Endothelial cell (in vitro differentiated cells): ENCODE measurements at regions not wholly inside any gene's neighbourhood (a gene's known extent, or its start where the extent isn't known, plus 50 kb on each side); places are given as distances from the start of the nearest gene placed in this dataset.

Experiments
- DNase-seq: peaks from one replicate; pipeline ENCODE4 v3.0.0; 2021; ENCODE audit warnings: low spot score
- H3K27ac Mint-ChIP-seq: one replicate; pipeline ENCODE4 v1.8.0; 2021; ENCODE audit warnings: mixed read lengths, inconsistent platforms; ENCODE audit not compliant: unreplicated experiment
- H3K27me3 Mint-ChIP-seq: one replicate; pipeline ENCODE4 v1.8.0; 2021; ENCODE audit warnings: mild to moderate bottlenecking, moderate library complexity, mixed read lengths, inconsistent platforms; ENCODE audit not compliant: unreplicated experiment
- H3K36me3 Mint-ChIP-seq: one replicate; pipeline ENCODE4 v1.8.0; 2021; ENCODE audit warnings: mild to moderate bottlenecking, low read depth, mixed read lengths, inconsistent platforms; ENCODE audit not compliant: unreplicated experiment
- H3K4me1 Mint-ChIP-seq: one replicate; pipeline ENCODE4 v1.8.0; 2021; ENCODE audit warnings: mild to moderate bottlenecking, mixed read lengths, inconsistent platforms; ENCODE audit not compliant: unreplicated experiment
- H3K4me3 Mint-ChIP-seq: one replicate; pipeline ENCODE4 v1.8.0; 2021; ENCODE audit warnings: mild to moderate bottlenecking, mixed read lengths, inconsistent platforms; ENCODE audit not compliant: unreplicated experiment
- H3K9me3 Mint-ChIP-seq: one replicate; pipeline ENCODE4 v1.8.0; 2021; ENCODE audit warnings: mixed read lengths, inconsistent platforms; ENCODE audit not compliant: unreplicated experiment
- TF ChIP-seq, protein P1 (sequence below): fragments of 200-600 bp; sonication (generic); IDR thresholded peaks from one replicate; pipeline ENCODE4 v1.5.0; 2021; ENCODE audit warnings: antibody characterized with exemption; ENCODE audit not compliant: unreplicated experiment

DNA sequence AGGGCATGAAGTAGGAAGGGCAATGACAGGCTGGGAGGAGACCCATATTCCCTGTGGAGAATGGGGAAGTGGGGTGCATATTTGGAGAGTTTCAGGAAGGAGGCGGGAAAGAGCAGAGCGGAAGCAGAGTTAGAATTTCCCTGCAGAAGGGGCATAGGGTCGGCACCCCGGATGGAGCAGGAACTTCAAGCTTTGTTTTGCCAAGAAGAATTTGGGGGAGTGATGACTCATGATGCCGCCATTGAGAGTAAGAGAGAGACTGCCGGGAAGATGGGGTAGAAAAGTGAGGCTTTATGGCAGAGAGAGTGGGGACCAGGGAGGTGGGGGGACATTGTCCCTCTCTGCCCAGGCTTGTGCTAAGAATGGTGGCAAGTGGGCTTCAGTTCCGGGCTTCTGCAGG, 50.3 kb upstream of the EPB41L1 start:
- Mint-ChIP-seq H3K4me3 (no peak overlapping the region), H3K36me3 (no peaks in the 10 kb centered on the region), H3K27me3 (peaks cover 2% of the 10 kb centered on the region), H3K9me3 (no peaks in the 10 kb centered on the region), H3K4me1 (peaks cover 7% of the 10 kb centered on the region), H3K27ac (no peak overlapping the region)
- DNase-seq, result no peak
- TF ChIP-seq, protein P1, sequence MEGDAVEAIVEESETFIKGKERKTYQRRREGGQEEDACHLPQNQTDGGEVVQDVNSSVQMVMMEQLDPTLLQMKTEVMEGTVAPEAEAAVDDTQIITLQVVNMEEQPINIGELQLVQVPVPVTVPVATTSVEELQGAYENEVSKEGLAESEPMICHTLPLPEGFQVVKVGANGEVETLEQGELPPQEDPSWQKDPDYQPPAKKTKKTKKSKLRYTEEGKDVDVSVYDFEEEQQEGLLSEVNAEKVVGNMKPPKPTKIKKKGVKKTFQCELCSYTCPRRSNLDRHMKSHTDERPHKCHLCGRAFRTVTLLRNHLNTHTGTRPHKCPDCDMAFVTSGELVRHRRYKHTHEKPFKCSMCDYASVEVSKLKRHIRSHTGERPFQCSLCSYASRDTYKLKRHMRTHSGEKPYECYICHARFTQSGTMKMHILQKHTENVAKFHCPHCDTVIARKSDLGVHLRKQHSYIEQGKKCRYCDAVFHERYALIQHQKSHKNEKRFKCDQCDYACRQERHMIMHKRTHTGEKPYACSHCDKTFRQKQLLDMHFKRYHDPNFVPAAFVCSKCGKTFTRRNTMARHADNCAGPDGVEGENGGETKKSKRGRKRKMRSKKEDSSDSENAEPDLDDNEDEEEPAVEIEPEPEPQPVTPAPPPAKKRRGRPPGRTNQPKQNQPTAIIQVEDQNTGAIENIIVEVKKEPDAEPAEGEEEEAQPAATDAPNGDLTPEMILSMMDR, result no peak
